Cardiac muscle cell (in vitro differentiated cells and primary cell): ENCODE measurements at regions not wholly inside any gene's neighbourhood (a gene's known extent, or its start where the extent isn't known, plus 50 kb on each side); places are given as distances from the start of the nearest gene placed in this dataset.

ENCODE experiments used
- DNase-seq, 2 donors: peaks; one replicate each; pipeline versions ENCODE4 v3.0.0 to v3.0.0-alpha.2; 2010 to 2017; ENCODE audit warnings: low read depth in 1 of 2, low spot score in 1 of 2
- H3K27ac ChIP-seq: fragments of 200-600 bp; sonication (generic); 2 replicates; pipeline ENCODE4 v1.5.1; 2016
- H3K27me3 ChIP-seq: fragments of 200-600 bp; sonication (generic); 2 replicates; pipeline ENCODE4 v1.6.0; 2016; ENCODE audit warnings: control low read depth
- H3K36me3 ChIP-seq: fragments of 200-600 bp; sonication (generic); 2 replicates; pipeline ENCODE4 v1.5.1; 2016; ENCODE audit warnings: control low read depth
- H3K4me1 ChIP-seq: fragments of 200-600 bp; sonication (generic); 2 replicates; pipeline ENCODE4 v1.8.1; 2017; ENCODE audit warnings: low read depth, mild to moderate bottlenecking, mixed run types
- H3K4me3 ChIP-seq: fragments of 200-600 bp; sonication (generic); 2 replicates; pipeline ENCODE4 v1.5.1; 2016; ENCODE audit warnings: mild to moderate bottlenecking
- H3K9me3 ChIP-seq: fragments of 200-600 bp; sonication (generic); 2 replicates; pipeline ENCODE4 v1.5.1; 2017; ENCODE audit warnings: low read depth, mild to moderate bottlenecking, control low read depth
- CTCF ChIP-seq: IDR thresholded peaks from 2 replicates; pipeline ENCODE4 v1.5.1; 2012; ENCODE audit warnings: low read depth, mild to moderate bottlenecking, low read length

- Histone ChIP-seq H3K27ac (no peak overlapping the region), H3K4me3 (no peak overlapping the region), H3K9me3 (no peaks in the 10 kb centered on the region), H3K36me3 (no peaks in the 10 kb centered on the region), H3K4me1 (peaks cover 3% of the 10 kb centered on the region), H3K27me3 (no peaks in the 10 kb centered on the region)
- DNase-seq = no peak
- TF ChIP-seq CTCF = no peak
Measured at GRCh38 chr2:207473931-207474235, 55.9 kb upstream of the CREB1 start.

- H3K4me1 ChIP-seq = peaks cover 8% of the 10 kb centered on the region
Measured at GRCh38 chr2:207474863-207475485, 54.8 kb upstream of the CREB1 start.

GRCh38 chr2:207475546-207475945 is 54.2 kb upstream of the CREB1 start:
- TF ChIP-seq CTCF = no peak

More at GRCh38 chr2:207474863-207475485, 54.8 kb upstream of the CREB1 start:
- peak; percentile 32 for TF ChIP-seq CTCF
- Histone ChIP-seq H3K9me3 (no peaks in the 10 kb centered on the region), H3K4me3 (no peak overlapping the region), H3K27me3 (no peaks in the 10 kb centered on the region), H3K27ac (no peak overlapping the region), H3K36me3 (no peaks in the 10 kb centered on the region)
- peak; percentile 75 to 76 for DNase-seq

GRCh38 chr2:207477896-207478295 is 51.9 kb upstream of the CREB1 start:
- Histone ChIP-seq H3K9me3 (no peaks in the 10 kb centered on the region), H3K4me1 (peaks cover 14% of the 10 kb centered on the region), H3K36me3 (no peaks in the 10 kb centered on the region), H3K27ac (no peak overlapping the region), H3K27me3 (no peaks in the 10 kb centered on the region), H3K4me3 (no peak overlapping the region)
- DNase-seq = no peak
- no peak for TF ChIP-seq CTCF

More at GRCh38 chr2:207475546-207475945, 54.2 kb upstream of the CREB1 start:
- Histone ChIP-seq H3K27me3 (no peaks in the 10 kb centered on the region), H3K9me3 (no peaks in the 10 kb centered on the region), H3K4me3 (no peak overlapping the region), H3K4me1 (peaks cover 8% of the 10 kb centered on the region), H3K27ac (no peak overlapping the region), H3K36me3 (no peaks in the 10 kb centered on the region)
- DNase-seq = no peak

- Histone ChIP-seq H3K36me3 (no peaks in the 10 kb centered on the region), H3K4me1 (peaks cover 14% of the 10 kb centered on the region), H3K27me3 (no peaks in the 10 kb centered on the region), H3K9me3 (no peaks in the 10 kb centered on the region), H3K4me3 (no peak overlapping the region), H3K27ac (no peak overlapping the region)
- DNase-seq = no peak
- TF ChIP-seq CTCF = no peak
Measured at GRCh38 chr2:207478572-207478971, 51.2 kb upstream of the CREB1 start.
